HepG2 (cell line): ENCODE measurements at regions not wholly inside any gene's neighbourhood (a gene's known extent, or its start where the extent isn't known, plus 50 kb on each side); places are given as distances from the start of the nearest gene placed in this dataset.

Experiments used
- ATAC-seq: fragments of 200-7000 bp; cut with Tn5 transposase; 3 replicates; pipeline ENCODE4 v1.9.1; 2020; ENCODE audit warnings: mild to moderate bottlenecking, moderate library complexity
- BruUV-seq: library from RNA; stranded (reverse); fragments of 400-500 nt; replicated peaks from 2 replicates; lab custom pipeline; 2021; lab: Mats Ljungman, UMichigan
- CTCF ChIA-PET: fragments of 300-600 bp; formaldehyde crosslinking; extraction: SDS; loops from one replicate; lab custom pipeline; 2021; ENCODE audit warnings: low total read pairs, inconsistent platforms, low intra/inter-chr PET ratio; lab: Yijun Ruan, JAX
- POLR2A ChIA-PET: fragments of 350-600 bp; sonication (Branson Sonifier 250); formaldehyde crosslinking; loops from one replicate; lab custom pipeline; 2020; ENCODE audit warnings: antibody characterized with exemption, inconsistent platforms; lab: Yijun Ruan, JAX
- DNase-seq: peaks from one replicate; pipeline ENCODE4 v3.0.0-alpha.2; 2015; ENCODE audit warnings: low spot score
- FAIRE-seq: peaks from 3 replicates; lab custom pipeline; 2011; peaks lifted over from hg19 to GRCh38; lab: Jason Lieb, UNC
- H2AFZ ChIP-seq: one replicate; pipeline ENCODE4 v1.6.1; 2011; ENCODE audit warnings: low read length, inconsistent platforms
- H3K27ac ChIP-seq: fragments of 300-600 bp; 3 replicates; pipeline ENCODE4 v1.8.0; 2011; ENCODE audit warnings: mixed run types, mild to moderate bottlenecking, mixed read lengths, low read length, inconsistent platforms; ENCODE audit not compliant: insufficient read depth; ENCODE audit errors: extremely low read length
- H3K27me3 ChIP-seq, 2 experiments: fragments of 200-600 bp in 1 of 2; 2 replicates in 1 of 2; 3 replicates in 1 of 2; pipeline versions ENCODE4 v1.6.0 to v1.8.0; 2011; ENCODE audit warnings: low read length in 2 of 2, mild to moderate bottlenecking in 2 of 2, moderate library complexity in 2 of 2, inconsistent platforms in 1 of 2; ENCODE audit not compliant: insufficient read depth in 2 of 2, control insufficient read depth in 1 of 2
- H3K36me3 ChIP-seq, 2 experiments: fragments of 200-600 bp in 1 of 2; replicated peaks in 1 of 2; 2 replicates in 1 of 2; 3 replicates in 1 of 2; pipeline versions ENCODE4 v1.5.1 to v1.8.0; 2011; ENCODE audit warnings: low read length in 2 of 2, inconsistent platforms in 1 of 2; ENCODE audit not compliant: insufficient read depth in 2 of 2, control insufficient read depth in 1 of 2
- H3K4me1 ChIP-seq: 2 replicates; pipeline ENCODE4 v1.5.1; 2012; ENCODE audit warnings: low read length, inconsistent platforms; ENCODE audit not compliant: insufficient read depth
- H3K4me2 ChIP-seq: 2 replicates; pipeline ENCODE4 v1.6.0; 2011; ENCODE audit warnings: low read depth, low read length, inconsistent platforms
- H3K4me3 ChIP-seq, 3 experiments: fragments of 200-600 bp in 1 of 3; sonication (generic), shearing (Covaris generic) in 1 of 3; replicated peaks in 1 of 3; 2 replicates each; pipeline ENCODE4 v1.5.1; 2011 to 2016; ENCODE audit warnings: low read length in 3 of 3, inconsistent platforms in 2 of 3, low read depth in 2 of 3, mild to moderate bottlenecking in 2 of 3, control low read depth in 1 of 3, mixed read lengths in 1 of 3; ENCODE audit not compliant: insufficient read depth in 1 of 3
- H3K79me2 ChIP-seq: one replicate; pipeline ENCODE4 v1.6.1; 2011; ENCODE audit warnings: low read length, inconsistent platforms; ENCODE audit not compliant: insufficient read depth
- H3K9ac ChIP-seq: 2 replicates; pipeline ENCODE4 v1.6.0; 2011; ENCODE audit warnings: mild to moderate bottlenecking, low read depth, low read length, inconsistent platforms; ENCODE audit not compliant: insufficient read depth
- H3K9me3 ChIP-seq: 2 replicates; pipeline ENCODE4 v1.5.1; 2012; ENCODE audit warnings: mild to moderate bottlenecking, low read length
- H4K20me1 ChIP-seq: 2 replicates; pipeline ENCODE4 v1.6.0; 2011; ENCODE audit warnings: inconsistent platforms, mild to moderate bottlenecking, low read length, moderate library complexity; ENCODE audit not compliant: insufficient read depth
- CTCF ChIP-seq: sonication (generic); formaldehyde crosslinking; IDR thresholded peaks from 2 replicates; pipeline ENCODE4 v1.5.0; 2020; ENCODE audit warnings: mild to moderate bottlenecking, missing genetic modification reagents, moderate library complexity
- FOXO4 ChIP-seq: sonication (generic); formaldehyde crosslinking; conservative IDR thresholded peaks from 2 replicates; pipeline ENCODE4 v1.8.1; 2023; ENCODE audit warnings: missing genetic modification reagents
- IRF1 ChIP-seq: sonication (generic); formaldehyde crosslinking; IDR thresholded peaks from 2 replicates; pipeline ENCODE4 v1.4.0; 2020; ENCODE audit warnings: low read depth, mild to moderate bottlenecking, missing genetic modification reagents
- MAFK ChIP-seq, 2 experiments: IDR thresholded peaks in 1 of 2; conservative IDR thresholded peaks in 1 of 2; 2 replicates each; pipeline ENCODE4 v1.6.1; 2011; ENCODE audit warnings: improper control_type of control experiment in 2 of 2, low read length in 2 of 2
- RAD21 ChIP-seq: fragments of 450-650 bp; formaldehyde crosslinking; IDR thresholded peaks from 2 replicates; pipeline ENCODE4 v1.5.0; 2020; ENCODE audit warnings: mild to moderate bottlenecking
- REST ChIP-seq, 2 experiments: IDR thresholded peaks; 2 replicates each; pipeline ENCODE4 v1.6.1; 2011 to 2012; ENCODE audit warnings: low read length in 2 of 2, borderline replicate concordance in 1 of 2, low read depth in 1 of 2, mild to moderate bottlenecking in 1 of 2, moderate library complexity in 1 of 2
- RFX5 ChIP-seq: IDR thresholded peaks from 2 replicates; pipeline ENCODE4 v1.6.1; 2011; ENCODE audit warnings: low read depth, low read length, improper control_type of control experiment
- SNAI1 ChIP-seq: sonication (generic); formaldehyde crosslinking; IDR thresholded peaks from 2 replicates; pipeline ENCODE4 v1.5.0; 2020; ENCODE audit warnings: mild to moderate bottlenecking, missing genetic modification reagents, borderline replicate concordance
- STAT5B ChIP-seq: sonication (generic); formaldehyde crosslinking; IDR thresholded peaks from 2 replicates; pipeline ENCODE4 v1.4.0; 2020; ENCODE audit warnings: missing genetic modification reagents
- ZNF34 ChIP-seq: sonication (generic); formaldehyde crosslinking; IDR thresholded peaks from 2 replicates; pipeline ENCODE4 v1.4.0; 2020; ENCODE audit warnings: mild to moderate bottlenecking, missing genetic modification reagents, borderline replicate concordance
- ZNF460 ChIP-seq: sonication (generic); formaldehyde crosslinking; IDR thresholded peaks from 2 replicates; pipeline ENCODE4 v1.5.1; 2020; ENCODE audit warnings: missing genetic modification reagents, mild to moderate bottlenecking, borderline replicate concordance
- ZNF691 ChIP-seq: sonication (generic); formaldehyde crosslinking; IDR thresholded peaks from 2 replicates; pipeline ENCODE4 v1.4.0; 2020; ENCODE audit warnings: missing genetic modification reagents, low read depth, mild to moderate bottlenecking, borderline replicate concordance
- WGBS: methylation state at CpG from one replicate; pipeline ENCODE4 v1.1.6; 2017; ENCODE audit warnings: low lambda C conversion rate; 5-methylcytosine and 5-hydroxymethylcytosine counted together
- in situ Hi-C: cut with HindIII; loops from 2 replicates; pipeline ENCODE4 v1.10.0; 2017; ENCODE audit warnings: low pct_unique_long_range_greater_than_20kb; ENCODE audit not compliant: extremely low pct_ligation_motif_present
- intact Hi-C: fragments of 100-400 bp; cut with micrococcal nuclease; formaldehyde crosslinking; loops from one replicate; pipeline ENCODE4 v1.10.0; 2022; ENCODE audit not compliant: unreplicated experiment

- over 99% methylated on average over 5 of the region's 5 CpGs for WGBS
- DNase-seq: no peak
- Histone ChIP-seq H3K4me2 (no peak overlapping the region), H2AFZ (no peak overlapping the region), H3K9ac (no peak overlapping the region), H3K36me3 (no peaks in the 10 kb centered on the region), H3K27me3 (no peaks in the 10 kb centered on the region), H3K4me3 (no peak overlapping the region), H3K27ac (no peak overlapping the region), H3K4me1 (peaks cover 47% of the 10 kb centered on the region), H3K9me3 (no peaks in the 10 kb centered on the region), H4K20me1 (no peaks in the 10 kb centered on the region), H3K79me2 (no peaks in the 10 kb centered on the region)
- ChIA-PET CTCF (no interaction called here), POLR2A (no interaction called here)
- in situ Hi-C loops: no loop called here
- ATAC-seq: no peak
- intact Hi-C loops: no loop called here
- FAIRE-seq: no peak
- no TSS peak for BruUV-seq
- no peak for TF ChIP-seq ZNF691 (CRISPR knock-in tag)
- TF ChIP-seq ZNF34 (CRISPR knock-in tag): no peak
- TF ChIP-seq STAT5B (CRISPR knock-in tag): no peak
- no peak for TF ChIP-seq SNAI1 (CRISPR knock-in tag)
- no peak for TF ChIP-seq RFX5
- TF ChIP-seq MAFK (conservative IDR thresholded peaks at IDR 0.05 in 1 of 2, IDR thresholded peaks at IDR 0.05 in 1 of 2; ENCODE audit: low read length in 2 of 2): no peak
- TF ChIP-seq FOXO4: no peak
- TF ChIP-seq IRF1 (CRISPR knock-in tag): no peak
- no peak for TF ChIP-seq ZNF460 (CRISPR knock-in tag)
- TF ChIP-seq REST (IDR thresholded peaks at IDR 0.05; ENCODE audit: borderline replicate concordance in 1 of 2, low read depth in 1 of 2, low read length in 2 of 2): no peak
- TF ChIP-seq RAD21: no peak
- TF ChIP-seq CTCF (CRISPR knock-in tag): no peak
Observed at GRCh38 chr4:123621072-123621705, 224.6 kb downstream of the SPRY1 start.
